Brain microvascular endothelial cell (primary cell): ENCODE measurements at regions not wholly inside any gene's neighbourhood (a gene's known extent, or its start where the extent isn't known, plus 50 kb on each side); places are given as distances from the start of the nearest gene placed in this dataset.

Experiments used
- DNase-seq: peaks from one replicate; pipeline ENCODE4 v3.0.0-alpha.2; 2020
- H3K27ac ChIP-seq: fragments of 250-450 bp; sonication (Bioruptor Pico); 2 replicates; pipeline ENCODE4 v1.5.1; 2020; ENCODE audit warnings: mild to moderate bottlenecking, moderate library complexity
- H3K27me3 ChIP-seq: fragments of 250-450 bp; sonication (Bioruptor Pico); replicated peaks from 2 replicates; pipeline ENCODE4 v1.5.1; 2020; ENCODE audit warnings: mild to moderate bottlenecking
- H3K36me3 ChIP-seq: fragments of 250-450 bp; sonication (Bioruptor Pico); replicated peaks from 2 replicates; pipeline ENCODE4 v1.5.1; 2020; ENCODE audit warnings: mild to moderate bottlenecking
- H3K4me3 ChIP-seq: 2 replicates; pipeline ENCODE4 v1.5.1; 2011; ENCODE audit warnings: low read depth, mild to moderate bottlenecking, control low read depth, low read length, moderate library complexity
- in situ Hi-C: cut with HindIII; loops from 2 replicates; pipeline ENCODE4 v1.10.0; 2017; ENCODE audit warnings: low sequenced_read_pairs, low pct_ligation_motif_present
- TF ChIP-seq, protein P1 (sequence below): IDR thresholded peaks from 2 replicates; pipeline ENCODE4 v1.5.1; 2011; ENCODE audit warnings: low read depth, mild to moderate bottlenecking, moderate library complexity, low read length, control low read depth, inconsistent platforms; ENCODE audit errors: missing control alignments

DNA sequence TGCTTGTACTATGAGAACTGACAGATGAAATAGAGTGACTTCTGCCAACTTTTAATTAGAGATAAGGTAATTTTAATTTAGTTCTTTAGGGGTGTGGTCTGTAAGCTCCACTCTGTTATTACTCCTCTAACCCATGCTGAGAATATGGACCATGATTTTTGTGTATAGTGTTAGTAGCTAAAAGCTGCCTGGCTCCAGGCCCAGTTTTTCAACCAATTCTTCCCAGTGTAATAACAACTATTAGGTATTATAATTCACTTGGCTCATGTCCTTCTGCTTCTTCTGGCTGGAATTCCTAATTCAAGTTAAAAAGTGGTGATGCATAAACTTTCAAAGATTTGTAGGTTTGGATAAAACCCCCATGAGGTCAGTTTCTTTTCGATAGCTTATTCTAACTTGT lies 216.3 kb downstream of the ISL1 start:
- Histone ChIP-seq H3K27me3 (no peaks in the 10 kb centered on the region), H3K27ac (no peak overlapping the region), H3K4me3 (no peak overlapping the region), H3K36me3 (no peaks in the 10 kb centered on the region)
- in situ Hi-C loops: no loop called here
- TF ChIP-seq, protein P1, sequence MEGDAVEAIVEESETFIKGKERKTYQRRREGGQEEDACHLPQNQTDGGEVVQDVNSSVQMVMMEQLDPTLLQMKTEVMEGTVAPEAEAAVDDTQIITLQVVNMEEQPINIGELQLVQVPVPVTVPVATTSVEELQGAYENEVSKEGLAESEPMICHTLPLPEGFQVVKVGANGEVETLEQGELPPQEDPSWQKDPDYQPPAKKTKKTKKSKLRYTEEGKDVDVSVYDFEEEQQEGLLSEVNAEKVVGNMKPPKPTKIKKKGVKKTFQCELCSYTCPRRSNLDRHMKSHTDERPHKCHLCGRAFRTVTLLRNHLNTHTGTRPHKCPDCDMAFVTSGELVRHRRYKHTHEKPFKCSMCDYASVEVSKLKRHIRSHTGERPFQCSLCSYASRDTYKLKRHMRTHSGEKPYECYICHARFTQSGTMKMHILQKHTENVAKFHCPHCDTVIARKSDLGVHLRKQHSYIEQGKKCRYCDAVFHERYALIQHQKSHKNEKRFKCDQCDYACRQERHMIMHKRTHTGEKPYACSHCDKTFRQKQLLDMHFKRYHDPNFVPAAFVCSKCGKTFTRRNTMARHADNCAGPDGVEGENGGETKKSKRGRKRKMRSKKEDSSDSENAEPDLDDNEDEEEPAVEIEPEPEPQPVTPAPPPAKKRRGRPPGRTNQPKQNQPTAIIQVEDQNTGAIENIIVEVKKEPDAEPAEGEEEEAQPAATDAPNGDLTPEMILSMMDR: no peak
- DNase-seq: no peak

DNA sequence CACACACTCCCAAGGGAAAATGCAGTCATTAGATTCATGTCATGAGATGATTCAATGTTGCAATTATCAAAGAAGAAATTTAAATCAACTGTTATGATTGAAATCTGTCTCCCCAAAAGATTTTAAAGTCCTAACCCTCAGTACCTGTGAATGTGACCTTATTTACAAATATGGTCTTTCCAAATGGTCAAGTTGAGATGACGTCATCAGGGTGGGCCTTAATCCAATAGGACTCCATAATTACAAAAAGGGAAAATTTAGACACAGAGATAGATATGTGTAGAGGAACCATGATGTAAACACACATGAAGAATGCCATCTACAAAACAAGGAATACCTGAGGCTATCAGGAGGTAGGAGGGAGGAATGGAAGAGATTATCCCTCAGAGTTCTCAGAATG lies 221.1 kb downstream of the ISL1 start:
- no peaks in the 10 kb centered on the region for H3K27me3 ChIP-seq
- no peak for DNase-seq
- H3K36me3 ChIP-seq: no peaks in the 10 kb centered on the region
- H3K4me3 ChIP-seq: no peak overlapping the region
- in situ Hi-C loops: no loop called here
- no peak overlapping the region for H3K27ac ChIP-seq
- TF ChIP-seq, protein P1: no peak

DNA sequence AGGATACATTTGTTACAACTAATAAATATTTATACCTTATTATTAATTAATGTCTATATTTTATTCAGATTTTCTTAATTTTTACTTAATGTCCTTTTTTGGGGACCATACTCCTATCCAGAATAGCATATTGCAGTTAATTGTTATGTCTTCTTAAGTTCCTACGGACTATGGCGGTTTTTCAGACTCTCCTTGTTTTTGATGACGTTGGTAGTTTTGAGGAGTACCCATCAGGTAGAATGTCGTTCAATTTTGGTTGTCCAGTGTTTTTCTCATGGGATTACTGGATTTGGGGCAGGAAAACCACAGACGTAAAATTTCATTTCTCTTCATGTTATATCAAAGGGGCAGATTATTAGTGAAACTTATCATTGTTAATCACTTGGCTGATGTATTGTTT lies 223.7 kb downstream of the ISL1 start:
- Histone ChIP-seq H3K27me3 (no peaks in the 10 kb centered on the region), H3K4me3 (no peak overlapping the region), H3K36me3 (no peaks in the 10 kb centered on the region), H3K27ac (no peak overlapping the region)
- TF ChIP-seq, protein P1: no peak
- no peak for DNase-seq
- in situ Hi-C loops: no loop called here

DNA sequence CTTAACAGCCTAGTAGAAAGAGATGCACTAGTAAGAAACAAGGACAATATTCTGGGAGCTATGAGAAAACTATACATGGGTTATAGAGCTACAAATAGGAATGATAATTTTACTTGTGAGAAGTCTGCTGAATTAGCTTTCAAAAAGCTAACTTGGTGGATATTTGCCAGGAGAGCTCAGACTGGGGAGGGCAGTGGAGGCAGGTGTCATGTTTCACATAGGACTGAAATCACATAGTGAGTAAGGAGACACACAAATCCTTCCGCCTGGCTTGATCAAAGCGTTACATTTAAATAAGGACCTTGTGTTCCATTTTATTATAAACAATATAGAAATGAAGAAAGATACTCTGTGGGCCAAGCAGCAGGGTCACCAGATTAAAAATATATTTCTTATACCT lies 235.0 kb downstream of the ISL1 start:
- TF ChIP-seq, protein P1: no peak
- Histone ChIP-seq H3K27ac (no peak overlapping the region), H3K4me3 (no peak overlapping the region), H3K36me3 (no peaks in the 10 kb centered on the region), H3K27me3 (no peaks in the 10 kb centered on the region)
- DNase-seq: no peak
- in situ Hi-C loops: no loop called here

DNA sequence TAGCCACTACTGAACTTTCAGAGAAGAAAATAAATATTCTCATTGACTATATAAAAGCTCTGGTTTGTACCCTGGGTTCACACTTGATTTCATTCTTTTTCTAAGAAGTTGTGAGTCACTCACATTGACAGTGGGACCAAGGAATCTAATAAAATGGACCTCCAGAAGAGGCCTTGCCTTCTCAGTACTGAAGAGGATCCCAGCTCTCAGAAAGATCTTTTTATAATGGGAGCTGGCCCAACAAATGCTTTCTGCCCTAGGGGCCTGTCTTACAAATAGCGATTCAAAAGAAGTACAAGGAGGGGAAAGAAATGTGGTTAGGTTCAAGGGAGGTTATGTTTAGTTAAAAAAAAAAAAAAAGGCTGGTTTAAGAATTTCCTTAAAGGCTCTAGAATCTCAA lies 237.9 kb downstream of the ISL1 start:
- in situ Hi-C loops: no loop called here
- no peak for DNase-seq
- no peaks in the 10 kb centered on the region for H3K27me3 ChIP-seq
- no peak overlapping the region for H3K4me3 ChIP-seq
- no peaks in the 10 kb centered on the region for H3K36me3 ChIP-seq
- TF ChIP-seq, protein P1: no peak
- H3K27ac ChIP-seq: no peak overlapping the region

DNA sequence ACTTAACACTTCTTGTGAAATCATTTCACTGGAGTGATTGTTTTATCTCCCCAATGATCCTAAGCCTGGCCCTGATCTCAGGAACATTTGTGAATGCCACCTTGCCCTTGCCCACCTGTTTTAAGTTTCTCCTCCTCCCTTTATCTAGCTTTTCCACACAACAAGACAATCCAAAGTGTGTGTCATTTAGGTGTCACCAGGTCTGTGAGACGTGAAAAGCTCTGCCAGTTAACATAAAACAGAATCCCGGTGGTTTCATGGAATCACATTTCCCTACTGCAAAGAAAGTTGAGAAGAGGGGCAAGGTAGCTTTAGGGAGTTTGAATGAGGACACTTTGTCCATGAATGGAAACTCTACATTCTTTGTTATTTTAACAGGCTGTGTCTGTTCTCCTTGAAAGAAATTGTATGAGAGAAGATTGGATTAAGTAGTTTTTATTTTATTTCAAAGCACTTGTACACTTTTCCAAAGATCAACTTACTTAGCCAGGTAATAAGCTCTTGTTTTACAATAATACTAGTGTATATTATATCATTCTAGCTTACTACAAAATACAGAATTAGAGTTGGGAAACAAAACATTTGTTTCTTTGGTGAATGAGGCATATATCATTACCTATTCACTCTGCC lies 239.0 kb downstream of the ISL1 start:
- H3K36me3 ChIP-seq: no peaks in the 10 kb centered on the region
- H3K27ac ChIP-seq: no peak overlapping the region
- DNase-seq: no peak
- in situ Hi-C loops: no loop called here
- H3K4me3 ChIP-seq: no peak overlapping the region
- no peaks in the 10 kb centered on the region for H3K27me3 ChIP-seq
- TF ChIP-seq, protein P1: no peak
